Lower leg skin (tissue), 4 donors: ENCODE measurements at regions not wholly inside any gene's neighbourhood (a gene's known extent, or its start where the extent isn't known, plus 50 kb on each side); places are given as distances from the start of the nearest gene placed in this dataset.

Source experiments
- DNase-seq, 2 donors: peaks; one replicate each; pipeline ENCODE4 v3.0.0-alpha.2; 2019; ENCODE audit warnings: low spot score in 2 of 2
- H3K4me3 ChIP-seq: fragments of 200-600 bp; sonication (generic); 2 replicates; pipeline ENCODE4 v1.5.1; 2017; ENCODE audit warnings: mild to moderate bottlenecking, low read depth; ENCODE audit not compliant: poor library complexity, severe bottlenecking
- POLR2A ChIP-seq, 2 donors: fragments of 450-650 bp; IDR thresholded peaks; one replicate each; pipeline ENCODE4 v1.6.1; 2016 to 2017; ENCODE audit warnings: antibody characterized with exemption in 2 of 2, mild to moderate bottlenecking in 1 of 2, moderate library complexity in 1 of 2
- WGBS, 2 donors: methylation state at CpG; one replicate each; pipeline ENCODE4 v1.1.5; 2018; 5-methylcytosine and 5-hydroxymethylcytosine counted together
- intact Hi-C: fragments of 100-400 bp; cut with DNase I; formaldehyde crosslinking; loops from one replicate; pipeline ENCODE4 v1.15.0; 2023; ENCODE audit warnings: low total_unique reads
- TF ChIP-seq, protein P1 (sequence below), 3 donors: fragments of 450-650 bp; IDR thresholded peaks; one replicate each; pipeline ENCODE4 v1.5.1; 2016; ENCODE audit warnings: antibody characterized with exemption in 3 of 3, mild to moderate bottlenecking in 3 of 3, moderate library complexity in 2 of 3

DNA sequence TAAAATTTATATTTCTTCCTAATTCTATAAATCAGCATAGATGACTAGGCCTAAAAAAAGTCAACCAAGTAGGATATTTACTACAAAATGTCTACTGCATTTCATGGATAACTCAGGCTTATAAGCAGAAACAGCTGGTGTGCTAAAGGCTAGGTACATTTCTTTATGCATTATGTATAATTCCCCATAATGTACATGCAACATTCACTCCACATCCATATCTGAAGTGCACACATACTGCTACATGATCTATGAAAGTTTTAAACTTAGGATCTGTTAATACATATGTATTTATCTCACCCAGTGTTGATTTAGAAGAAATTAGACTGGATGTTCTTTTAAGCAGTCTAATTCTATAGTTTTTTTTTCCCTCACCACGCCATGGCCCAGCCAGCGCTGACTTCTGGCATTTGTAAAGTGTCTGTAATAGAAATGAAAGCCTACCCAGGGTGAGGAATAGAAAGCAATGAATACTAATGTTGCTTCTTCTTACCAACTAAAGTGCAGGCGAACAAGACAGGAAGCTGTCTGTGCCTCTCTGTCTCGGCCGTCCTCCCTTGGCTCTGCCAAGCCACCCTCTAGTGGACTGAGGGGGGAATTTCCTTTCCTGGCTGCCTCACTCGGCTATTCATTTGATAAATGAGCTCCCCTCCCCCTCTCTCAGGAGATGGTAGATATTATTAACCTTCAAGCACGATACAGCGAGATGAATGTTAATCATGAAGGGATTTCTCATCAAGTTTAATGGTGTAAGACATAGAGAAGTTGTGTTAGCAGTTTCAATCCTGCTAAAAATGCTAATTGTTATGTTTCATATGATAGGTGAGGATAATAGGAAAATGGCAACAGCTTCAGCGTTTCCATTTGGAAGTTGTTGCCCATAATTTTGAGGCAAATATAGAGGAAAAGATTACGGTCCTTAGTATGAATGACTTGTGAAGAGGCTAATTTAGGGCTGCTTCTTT is 384.5 kb downstream of the MTX2 start:
- DNase-seq = peak; percentile 42 to 89
- no peak for TF ChIP-seq POLR2A (IDR thresholded peaks at IDR 0.05)
- TF ChIP-seq, protein P1, sequence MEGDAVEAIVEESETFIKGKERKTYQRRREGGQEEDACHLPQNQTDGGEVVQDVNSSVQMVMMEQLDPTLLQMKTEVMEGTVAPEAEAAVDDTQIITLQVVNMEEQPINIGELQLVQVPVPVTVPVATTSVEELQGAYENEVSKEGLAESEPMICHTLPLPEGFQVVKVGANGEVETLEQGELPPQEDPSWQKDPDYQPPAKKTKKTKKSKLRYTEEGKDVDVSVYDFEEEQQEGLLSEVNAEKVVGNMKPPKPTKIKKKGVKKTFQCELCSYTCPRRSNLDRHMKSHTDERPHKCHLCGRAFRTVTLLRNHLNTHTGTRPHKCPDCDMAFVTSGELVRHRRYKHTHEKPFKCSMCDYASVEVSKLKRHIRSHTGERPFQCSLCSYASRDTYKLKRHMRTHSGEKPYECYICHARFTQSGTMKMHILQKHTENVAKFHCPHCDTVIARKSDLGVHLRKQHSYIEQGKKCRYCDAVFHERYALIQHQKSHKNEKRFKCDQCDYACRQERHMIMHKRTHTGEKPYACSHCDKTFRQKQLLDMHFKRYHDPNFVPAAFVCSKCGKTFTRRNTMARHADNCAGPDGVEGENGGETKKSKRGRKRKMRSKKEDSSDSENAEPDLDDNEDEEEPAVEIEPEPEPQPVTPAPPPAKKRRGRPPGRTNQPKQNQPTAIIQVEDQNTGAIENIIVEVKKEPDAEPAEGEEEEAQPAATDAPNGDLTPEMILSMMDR (IDR thresholded peaks at IDR 0.05) = peak in 1 of 3 donors; percentile 61
- WGBS, 2 donors = 32 to 41% methylated on average over 10 of the region's 10 CpGs
- H3K4me3 ChIP-seq = no peak overlapping the region
- intact Hi-C loops = no loop called here

DNA sequence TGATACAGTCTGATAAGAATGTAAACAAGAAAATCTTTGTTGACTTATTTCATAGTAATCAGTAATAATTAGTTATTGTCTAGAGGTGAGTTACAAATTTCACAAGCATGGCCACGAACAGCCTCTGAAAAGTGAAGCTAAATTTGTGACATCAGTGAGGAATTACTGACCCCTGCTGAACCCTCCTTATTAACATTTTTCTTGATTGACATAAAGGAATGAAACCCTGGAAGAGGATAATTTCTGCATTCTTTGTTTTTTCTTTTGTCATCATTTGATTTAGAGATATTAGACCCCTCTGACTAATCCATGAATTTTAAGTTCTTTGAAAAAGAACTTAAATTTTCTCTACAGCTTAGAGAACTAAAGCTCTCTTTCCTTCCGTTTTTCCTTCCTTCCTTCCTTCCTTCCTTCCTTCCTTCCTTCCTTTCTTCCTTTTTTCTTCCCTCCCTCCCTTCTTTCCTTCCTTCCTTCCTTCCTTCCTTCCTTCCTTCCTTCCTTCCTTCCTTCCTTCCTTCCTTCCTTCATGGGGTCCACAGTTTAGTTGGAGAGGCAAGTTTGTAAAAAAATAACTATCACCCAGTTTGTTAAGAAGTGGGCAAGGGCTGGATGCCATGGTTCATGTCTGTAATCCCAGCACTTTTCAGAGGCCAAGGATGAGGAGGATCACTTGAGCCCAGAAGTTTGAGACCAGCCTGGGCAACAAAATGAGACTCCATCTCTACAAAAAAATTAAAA is 387.0 kb downstream of the MTX2 start:
- no peak overlapping the region for H3K4me3 ChIP-seq
- intact Hi-C loops = no loop called here
- DNase-seq = no peak
- WGBS, 2 donors = 82 to 84% methylated on average over 2 of the region's 2 CpGs
- TF ChIP-seq, protein P1 (IDR thresholded peaks at IDR 0.05) = no peak
- no peak for TF ChIP-seq POLR2A (IDR thresholded peaks at IDR 0.05)

GRCh38 chr2:176656776-176657140 is 387.5 kb downstream of the MTX2 start:
- TF ChIP-seq, protein P1 (IDR thresholded peaks at IDR 0.05) = no peak
- TF ChIP-seq POLR2A (IDR thresholded peaks at IDR 0.05) = no peak
- 75 to 91% methylated on average over 2 of the region's 2 CpGs for WGBS, 2 donors
- intact Hi-C loops = no loop called here
- H3K4me3 ChIP-seq = no peak overlapping the region
- no peak for DNase-seq

DNA sequence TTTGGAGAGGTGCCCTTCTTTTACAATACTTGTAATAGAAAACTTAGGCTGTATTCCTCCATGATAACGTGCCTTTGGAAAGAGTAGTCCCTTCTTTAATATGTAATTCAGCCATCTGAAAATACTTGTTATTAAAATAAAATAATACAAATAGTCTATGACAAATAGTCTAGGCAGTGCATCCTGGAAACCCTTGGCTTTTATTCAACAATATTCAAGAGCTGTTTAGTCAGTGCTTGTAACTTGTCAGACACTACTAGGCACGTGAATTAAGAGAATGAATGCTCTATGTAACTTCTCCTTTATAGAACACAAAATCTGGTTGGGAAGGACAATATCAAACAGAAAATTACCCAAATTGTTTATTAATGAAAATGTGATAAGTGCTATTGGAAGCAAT is 388.2 kb downstream of the MTX2 start:
- 45 to 53% methylated on average over 2 of the region's 2 CpGs for WGBS, 2 donors
- H3K4me3 ChIP-seq = no peak overlapping the region
- no peak for DNase-seq
- TF ChIP-seq, protein P1 (IDR thresholded peaks at IDR 0.05) = no peak
- TF ChIP-seq POLR2A (IDR thresholded peaks at IDR 0.05) = no peak
- intact Hi-C loops = no loop called here

DNA sequence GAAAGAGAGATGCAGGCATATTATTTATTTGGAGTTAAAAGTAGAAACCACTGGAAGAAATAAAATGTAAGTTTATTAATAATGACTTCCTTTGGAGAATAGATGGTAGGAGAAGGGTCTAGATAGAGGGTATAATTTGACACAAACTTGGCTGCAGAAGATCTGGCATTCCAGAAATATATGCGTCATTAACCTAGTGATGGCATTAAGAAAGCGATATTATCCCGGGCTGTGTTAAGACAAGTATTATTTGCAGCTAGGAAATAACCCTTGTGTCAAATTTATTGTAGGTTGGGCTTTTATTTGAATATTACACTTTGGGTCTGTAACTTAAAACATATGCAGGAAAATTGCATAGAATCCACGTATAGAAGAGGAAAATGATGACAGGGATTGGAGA is 389.5 kb downstream of the MTX2 start:
- 42 to 53% methylated on average over 4 of the region's 4 CpGs for WGBS, 2 donors
- TF ChIP-seq POLR2A (IDR thresholded peaks at IDR 0.05) = no peak
- TF ChIP-seq, protein P1 (IDR thresholded peaks at IDR 0.05) = no peak
- no peak overlapping the region for H3K4me3 ChIP-seq
- intact Hi-C loops = no loop called here
- no peak for DNase-seq
